ENCODE measurements at regions not wholly inside any gene's neighbourhood (a gene's known extent, or its start where the extent isn't known, plus 50 kb on each side); places are given as distances from the start of the nearest gene placed in this dataset.

GRCh38 chr3:182046166-182046764 lies 334.5 kb downstream of the SOX2 start:
- peaks cover 0 to 2% (median 0%) of the 10 kb centered on the region in 4 donors for H3K9me3 ChIP-seq (ENCODE audit: control insufficient read depth in 4 of 4, insufficient read depth in 3 of 4, low read length in 3 of 4)

GRCh38 chr3:182050932-182051331 lies 339.2 kb downstream of the SOX2 start:
- H3K4me3 ChIP-seq: no peak overlapping the region
- DNase-seq: no peak
- H3K27me3 ChIP-seq (ENCODE audit: control insufficient read depth in 3 of 3, insufficient read depth in 3 of 3, low read length in 2 of 3): no peaks in the 10 kb centered on the region
- WGBS, 2 donors: 33 to 48% methylated on average over 3 of the region's 3 CpGs
- H3K9ac ChIP-seq (ENCODE audit: insufficient read depth in 1 of 2, low read length in 2 of 2): no peak overlapping the region
- no peak for TF ChIP-seq CTCF (IDR thresholded peaks at IDR 0.05; ENCODE audit: control extremely low read depth, extremely low read depth)
- no peak for ATAC-seq (ENCODE audit: insufficient read depth, low FRiP score)
- H3K36me3 ChIP-seq (ENCODE audit: control insufficient read depth in 4 of 4, insufficient read depth in 4 of 4, low read length in 4 of 4): no peaks in the 10 kb centered on the region
- no peaks in the 10 kb centered on the region for H3K4me1 ChIP-seq (ENCODE audit: control insufficient read depth in 5 of 5, insufficient read depth in 5 of 5, low read length in 5 of 5)
- no peak overlapping the region for H3K27ac ChIP-seq (ENCODE audit: low read depth in 1 of 2, low read length in 1 of 2)
- H3K9me3 ChIP-seq (ENCODE audit: control insufficient read depth in 4 of 4, insufficient read depth in 3 of 4, low read length in 3 of 4): peaks cover 0 to 2% (median 0%) of the 10 kb centered on the region in 4 donors

More at GRCh38 chr3:182046166-182046764, 334.5 kb downstream of the SOX2 start:
- TF ChIP-seq CTCF (IDR thresholded peaks at IDR 0.05; ENCODE audit: control extremely low read depth, extremely low read depth): no peak
- WGBS, 2 donors: 81 to 86% methylated on average over 11 of the region's 11 CpGs
- Histone ChIP-seq H3K27me3 (ENCODE audit: control insufficient read depth in 3 of 3, insufficient read depth in 3 of 3, low read length in 2 of 3) (no peaks in the 10 kb centered on the region), H3K9ac (ENCODE audit: insufficient read depth in 1 of 2, low read length in 2 of 2) (no peak overlapping the region), H3K4me1 (ENCODE audit: control insufficient read depth in 5 of 5, insufficient read depth in 5 of 5, low read length in 5 of 5) (no peaks in the 10 kb centered on the region), H3K4me3 (no peak overlapping the region), H3K36me3 (ENCODE audit: control insufficient read depth in 4 of 4, insufficient read depth in 4 of 4, low read length in 4 of 4) (no peaks in the 10 kb centered on the region), H3K27ac (ENCODE audit: low read depth in 1 of 2, low read length in 1 of 2) (no peak overlapping the region)
- ATAC-seq (ENCODE audit: insufficient read depth, low FRiP score): no peak
- no peak for DNase-seq

- Histone ChIP-seq H3K9me3 (ENCODE audit: control insufficient read depth in 4 of 4, insufficient read depth in 3 of 4, low read length in 3 of 4) (no peaks in the 10 kb centered on the region), H3K36me3 (ENCODE audit: control insufficient read depth in 4 of 4, insufficient read depth in 4 of 4, low read length in 4 of 4) (no peaks in the 10 kb centered on the region), H3K27me3 (ENCODE audit: control insufficient read depth in 3 of 3, insufficient read depth in 3 of 3, low read length in 2 of 3) (no peaks in the 10 kb centered on the region), H3K9ac (ENCODE audit: insufficient read depth in 1 of 2, low read length in 2 of 2) (no peak overlapping the region), H3K27ac (ENCODE audit: low read depth in 1 of 2, low read length in 1 of 2) (no peak overlapping the region), H3K4me1 (ENCODE audit: control insufficient read depth in 5 of 5, insufficient read depth in 5 of 5, low read length in 5 of 5) (no peaks in the 10 kb centered on the region), H3K4me3 (no peak overlapping the region)
- TF ChIP-seq CTCF (IDR thresholded peaks at IDR 0.05; ENCODE audit: control extremely low read depth, extremely low read depth): no peak
- ATAC-seq (ENCODE audit: insufficient read depth, low FRiP score) (no peak), DNase-seq (peak in 1 of 3 donors; percentile 13)
- 73 to 97% methylated on average over 1 of the region's 1 CpG for WGBS, 2 donors
Measured at GRCh38 chr3:182052332-182052731, 340.6 kb downstream of the SOX2 start.

GRCh38 chr3:182052757-182053156 lies 341.0 kb downstream of the SOX2 start:
- no peaks in the 10 kb centered on the region for H3K36me3 ChIP-seq (ENCODE audit: control insufficient read depth in 4 of 4, insufficient read depth in 4 of 4, low read length in 4 of 4)
- no peak overlapping the region for H3K27ac ChIP-seq (ENCODE audit: low read depth in 1 of 2, low read length in 1 of 2)
- no peak for TF ChIP-seq CTCF (IDR thresholded peaks at IDR 0.05; ENCODE audit: control extremely low read depth, extremely low read depth)
- H3K27me3 ChIP-seq (ENCODE audit: control insufficient read depth in 3 of 3, insufficient read depth in 3 of 3, low read length in 2 of 3): no peaks in the 10 kb centered on the region
- H3K4me3 ChIP-seq: no peak overlapping the region
- no peak overlapping the region for H3K9ac ChIP-seq (ENCODE audit: insufficient read depth in 1 of 2, low read length in 2 of 2)
- ATAC-seq (ENCODE audit: insufficient read depth, low FRiP score) (no peak), DNase-seq (no peak)
- H3K4me1 ChIP-seq (ENCODE audit: control insufficient read depth in 5 of 5, insufficient read depth in 5 of 5, low read length in 5 of 5): no peaks in the 10 kb centered on the region
- WGBS, 2 donors: 84 to 87% methylated on average over 2 of the region's 2 CpGs
- H3K9me3 ChIP-seq (ENCODE audit: control insufficient read depth in 4 of 4, insufficient read depth in 3 of 4, low read length in 3 of 4): no peaks in the 10 kb centered on the region
